Heart left ventricle (tissue), 13 donors: ENCODE measurements at regions not wholly inside any gene's neighbourhood (a gene's known extent, or its start where the extent isn't known, plus 50 kb on each side); places are given as distances from the start of the nearest gene placed in this dataset.

ENCODE experiments used
- CTCF ChIP-seq, 12 donors: fragments of 200-600 bp; sonication (generic) in 4 of 12; IDR thresholded peaks; one replicate each; pipeline versions ENCODE4 v1.5.0 to v1.8.0; 2018 to 2022; ENCODE audit warnings: antibody characterized with exemption in 12 of 12, mild to moderate bottlenecking in 5 of 12
- POLR2A ChIP-seq, 2 donors: fragments of 450-650 bp; IDR thresholded peaks; one replicate each; pipeline ENCODE4 v1.6.1; 2017; ENCODE audit warnings: antibody characterized with exemption in 2 of 2, mild to moderate bottlenecking in 2 of 2, moderate library complexity in 2 of 2
- donor health status: ischemic (EF 13 %, LVEDD 7.1; RV severe dilation, severe dysfunction).
- donor health status: DM: no; HTN: yes; CAD: no.
- donor health status: DM: no; HTN: no; CAD: no.
- donor health status: ischemic (EF 25% LVEDD 6.9; RV normal size, moderate dysfunction).
- donor health status: ischemic (EF 25% LVEDD 5.7; RV mildly dilated, moderate dysfunction).
- donor health status: ischemic (EF 35%, LVEDD 5.7; RV mildly dilated, moderate dysfunction).
- donor health status: nonischemic (EF 11% LVEDD 7.7; RV severe dilation, severe dysfunction).
- donor health status: DM: yes; HTN: yes; CAD: no.
- donor health status: PGD.
- donor health status: ischemic (EF 29% LVEDD 5.4; RV normal size, mild dysfunction).
- donor health status: nonischemic (EF 23%, LVEDD 6.1; RV moderate dilation, normal function).

- no peak for TF ChIP-seq POLR2A (IDR thresholded peaks at IDR 0.05)
- no peak for TF ChIP-seq CTCF (IDR thresholded peaks at IDR 0.05)
Observed at GRCh38 chr13:74904556-74904955, 577.4 kb downstream of the TBC1D4 start.
